Activated T-cell treated with anti-CD3 and anti-CD28 coated beads for 4 hours (primary cell): ENCODE measurements at regions not wholly inside any gene's neighbourhood (a gene's known extent, or its start where the extent isn't known, plus 50 kb on each side); places are given as distances from the start of the nearest gene placed in this dataset.

Experiments
- DNase-seq: peaks from one replicate; pipeline ENCODE4 v3.0.0-alpha.2; 2020

- DNase-seq, result no peak
Observed at GRCh38 chr2:145488571-145488970, 968.7 kb upstream of the ZEB2 start.

- no peak for DNase-seq
Observed at GRCh38 chr2:145484448-145485097, 964.7 kb upstream of the ZEB2 start.

- DNase-seq, result no peak
Observed at GRCh38 chr2:145483854-145484253, 963.9 kb upstream of the ZEB2 start.

GRCh38 chr2:145481334-145481922 lies 961.5 kb upstream of the ZEB2 start:
- no peak for DNase-seq

GRCh38 chr2:145464866-145465265 lies 944.9 kb upstream of the ZEB2 start:
- DNase-seq, result no peak

- DNase-seq, result no peak
Observed at GRCh38 chr2:145460112-145460511, 940.2 kb upstream of the ZEB2 start.

GRCh38 chr2:145431181-145431951 lies 911.4 kb upstream of the ZEB2 start:
- DNase-seq, result no peak

GRCh38 chr2:145423809-145424208 lies 903.9 kb upstream of the ZEB2 start:
- no peak for DNase-seq

- no peak for DNase-seq
Observed at GRCh38 chr2:145422576-145422975, 902.7 kb upstream of the ZEB2 start.

- DNase-seq, result no peak
Observed at GRCh38 chr2:145421841-145422240, 901.9 kb upstream of the ZEB2 start.

GRCh38 chr2:145416640-145417039 lies 896.7 kb upstream of the ZEB2 start:
- DNase-seq, result no peak

GRCh38 chr2:145415151-145415550 lies 895.2 kb upstream of the ZEB2 start:
- DNase-seq, result no peak

- DNase-seq, result no peak
Observed at GRCh38 chr2:145413261-145414030, 893.5 kb upstream of the ZEB2 start.

GRCh38 chr2:145412155-145412554 lies 892.2 kb upstream of the ZEB2 start:
- no peak for DNase-seq

GRCh38 chr2:145411493-145411892 lies 891.6 kb upstream of the ZEB2 start:
- DNase-seq, result no peak

- DNase-seq, result no peak
Observed at GRCh38 chr2:145410086-145410485, 890.2 kb upstream of the ZEB2 start.

GRCh38 chr2:145408980-145409379 lies 889.1 kb upstream of the ZEB2 start:
- no peak for DNase-seq

GRCh38 chr2:145404690-145405089 lies 884.8 kb upstream of the ZEB2 start:
- DNase-seq, result no peak

- no peak for DNase-seq
Observed at GRCh38 chr2:145402706-145403277, 882.9 kb upstream of the ZEB2 start.

- DNase-seq, result no peak
Observed at GRCh38 chr2:145399131-145399530, 879.2 kb upstream of the ZEB2 start.

GRCh38 chr2:145394181-145394580 lies 874.3 kb upstream of the ZEB2 start:
- DNase-seq, result no peak

- DNase-seq, result no peak
Observed at GRCh38 chr2:145386973-145387372, 867.1 kb upstream of the ZEB2 start.

- no peak for DNase-seq
Observed at GRCh38 chr2:145383961-145384360, 864.0 kb upstream of the ZEB2 start.
